H9 (cell line): ENCODE measurements at regions not wholly inside any gene's neighbourhood (a gene's known extent, or its start where the extent isn't known, plus 50 kb on each side); places are given as distances from the start of the nearest gene placed in this dataset.

Experiments
- DNase-seq: peaks from one replicate; pipeline ENCODE4 v3.0.0-alpha.2; 2017
- H2AFZ ChIP-seq: one replicate; pipeline ENCODE4 v1.6.1; 2013; ENCODE audit warnings: mild to moderate bottlenecking, low read length, control low read depth, moderate library complexity
- H2AK5ac ChIP-seq: 2 replicates; pipeline ENCODE4 v1.6.1; 2013; ENCODE audit warnings: low read length, control low read depth, mixed read lengths; ENCODE audit not compliant: insufficient read length
- H2BK120ac ChIP-seq: one replicate; pipeline ENCODE4 v1.6.1; 2013; ENCODE audit warnings: low read depth, mild to moderate bottlenecking, low read length, control low read depth, inconsistent platforms; ENCODE audit not compliant: poor library complexity, severe bottlenecking
- H2BK12ac ChIP-seq: 2 replicates; pipeline ENCODE4 v1.6.1; 2013; ENCODE audit warnings: low read length, control low read depth, mixed read lengths, low read depth; ENCODE audit not compliant: insufficient read length
- H2BK15ac ChIP-seq: 2 replicates; pipeline ENCODE4 v1.6.1; 2013; ENCODE audit warnings: low read depth, low read length, control low read depth
- H2BK20ac ChIP-seq: one replicate; pipeline ENCODE4 v1.6.1; 2013; ENCODE audit warnings: low read depth, mild to moderate bottlenecking, low read length, control low read depth, inconsistent platforms; ENCODE audit not compliant: poor library complexity, severe bottlenecking
- H2BK5ac ChIP-seq: 2 replicates; pipeline ENCODE4 v1.6.1; 2013; ENCODE audit warnings: low read length, control low read depth, mixed read lengths; ENCODE audit not compliant: insufficient read length
- H3K14ac ChIP-seq: 2 replicates; pipeline ENCODE4 v1.6.1; 2013; ENCODE audit warnings: low read length, control low read depth; ENCODE audit not compliant: insufficient read depth
- H3K18ac ChIP-seq: 2 replicates; pipeline ENCODE4 v1.6.1; 2013; ENCODE audit warnings: low read depth, mild to moderate bottlenecking, mixed read lengths, low read length, control low read depth; ENCODE audit not compliant: insufficient read length
- H3K23ac ChIP-seq: 2 replicates; pipeline ENCODE4 v1.6.1; 2013; ENCODE audit warnings: low read length, control low read depth, mixed read lengths, low read depth; ENCODE audit not compliant: insufficient read length
- H3K23me2 ChIP-seq: 2 replicates; pipeline ENCODE4 v1.6.1; 2013; ENCODE audit warnings: low read depth, mild to moderate bottlenecking, mixed read lengths, low read length, control low read depth; ENCODE audit not compliant: insufficient read length, poor library complexity, severe bottlenecking
- H3K27ac ChIP-seq: 2 replicates; pipeline ENCODE4 v1.5.1; 2013; ENCODE audit warnings: low read length, control low read depth, mixed read lengths, low read depth; ENCODE audit not compliant: insufficient read length
- H3K27me3 ChIP-seq: 2 replicates; pipeline ENCODE4 v1.6.1; 2013; ENCODE audit warnings: low read length, control low read depth, inconsistent platforms; ENCODE audit not compliant: insufficient read depth
- H3K4ac ChIP-seq: 2 replicates; pipeline ENCODE4 v1.6.1; 2013; ENCODE audit warnings: low read depth, mild to moderate bottlenecking, control low read depth, inconsistent platforms, low read length, moderate library complexity
- H3K4me1 ChIP-seq: 2 replicates; pipeline ENCODE4 v1.6.1; 2013; ENCODE audit warnings: low read length, control low read depth, inconsistent platforms; ENCODE audit not compliant: insufficient read depth
- H3K4me2 ChIP-seq: 2 replicates; pipeline ENCODE4 v1.6.1; 2013; ENCODE audit warnings: low read length, control low read depth, mixed read lengths; ENCODE audit not compliant: insufficient read length, insufficient read depth
- H3K56ac ChIP-seq: 2 replicates; pipeline ENCODE4 v1.6.1; 2013; ENCODE audit warnings: low read depth, mild to moderate bottlenecking, mixed read lengths, low read length, control low read depth; ENCODE audit not compliant: insufficient read length
- H3K79me1 ChIP-seq: 2 replicates; pipeline ENCODE4 v1.6.1; 2013; ENCODE audit warnings: low read depth, mild to moderate bottlenecking, moderate library complexity, low read length, control low read depth, inconsistent platforms; ENCODE audit not compliant: insufficient read depth, poor library complexity, severe bottlenecking
- H3K79me2 ChIP-seq: 2 replicates; pipeline ENCODE4 v1.6.1; 2013; ENCODE audit warnings: low read length, control low read depth, inconsistent platforms; ENCODE audit not compliant: insufficient read depth
- H3K9ac ChIP-seq: 2 replicates; pipeline ENCODE4 v1.6.1; 2013; ENCODE audit warnings: low read length, control low read depth, mixed read lengths; ENCODE audit not compliant: insufficient read length; ENCODE audit errors: extremely low read depth
- H3K9me3 ChIP-seq: one replicate; pipeline ENCODE4 v1.6.1; 2013; ENCODE audit warnings: low read depth, low read length, inconsistent platforms; ENCODE audit not compliant: control insufficient read depth
- H3T11ph ChIP-seq: one replicate; pipeline ENCODE4 v1.6.1; 2013; ENCODE audit warnings: mild to moderate bottlenecking, low read length, control low read depth, inconsistent platforms
- H4K20me1 ChIP-seq: one replicate; pipeline ENCODE4 v1.6.1; 2013; ENCODE audit not compliant: control insufficient read depth, insufficient read length, insufficient read depth
- H4K5ac ChIP-seq: 2 replicates; pipeline ENCODE4 v1.6.1; 2013; ENCODE audit warnings: low read depth, mild to moderate bottlenecking, mixed read lengths, low read length, control low read depth; ENCODE audit not compliant: insufficient read length
- H4K8ac ChIP-seq: replicated peaks from 2 replicates; pipeline ENCODE4 v1.6.1; 2013; ENCODE audit warnings: low read length, control low read depth, mixed read lengths, low read depth; ENCODE audit not compliant: insufficient read length
- H4K91ac ChIP-seq: 2 replicates; pipeline ENCODE4 v1.6.1; 2013; ENCODE audit warnings: low read depth, mild to moderate bottlenecking, moderate library complexity, mixed read lengths, low read length, control low read depth; ENCODE audit not compliant: insufficient read length
- H3K27ac Mint-ChIP-seq, 3 experiments: 2 replicates in 2 of 3; 3 replicates in 1 of 3; pipeline ENCODE4 v1.8.0; 2020 to 2021; ENCODE audit warnings: mixed read lengths in 3 of 3, mild to moderate bottlenecking in 1 of 3, moderate library complexity in 1 of 3
- H3K27me3 Mint-ChIP-seq: 2 replicates; pipeline ENCODE4 v1.8.0; 2021; ENCODE audit warnings: low read depth, mild to moderate bottlenecking, moderate library complexity, mixed read lengths
- H3K36me3 Mint-ChIP-seq, 3 experiments: 2 replicates in 2 of 3; 3 replicates in 1 of 3; pipeline ENCODE4 v1.8.0; 2020 to 2021; ENCODE audit warnings: low read depth in 3 of 3, mixed read lengths in 3 of 3; ENCODE audit not compliant: insufficient read depth in 1 of 3
- H3K4me1 Mint-ChIP-seq, 2 experiments: 2 replicates each; pipeline ENCODE4 v1.8.0; 2020; ENCODE audit warnings: mixed read lengths in 2 of 2
- H3K4me3 Mint-ChIP-seq, 2 experiments: 2 replicates in 1 of 2; 3 replicates in 1 of 2; pipeline ENCODE4 v1.8.0; 2020 to 2021; ENCODE audit warnings: mild to moderate bottlenecking in 2 of 2, mixed read lengths in 2 of 2, moderate library complexity in 1 of 2
- H3K9me3 Mint-ChIP-seq, 2 experiments: 2 replicates in 1 of 2; 3 replicates in 1 of 2; pipeline ENCODE4 v1.8.0; 2020; ENCODE audit warnings: mild to moderate bottlenecking in 2 of 2, mixed read lengths in 2 of 2, moderate library complexity in 1 of 2
- WGBS: extraction: QIAGEN DNeasy Blood & Tissue Kit; methylation state at CpG from one replicate; pipeline ENCODE4 v1.1.7; 2013; ENCODE audit warnings: missing lambda C conversion rate, low lambda C conversion rate, mixed read lengths; ENCODE audit not compliant: insufficient read length; ENCODE audit errors: extremely low coverage; 5-methylcytosine and 5-hydroxymethylcytosine counted together
- TF ChIP-seq, protein P1 (sequence below): fragments of 200-600 bp; sonication (generic); conservative IDR thresholded peaks from 3 replicates; pipeline ENCODE4 v1.8.0; 2021; ENCODE audit warnings: antibody characterized with exemption, mild to moderate bottlenecking

DNA sequence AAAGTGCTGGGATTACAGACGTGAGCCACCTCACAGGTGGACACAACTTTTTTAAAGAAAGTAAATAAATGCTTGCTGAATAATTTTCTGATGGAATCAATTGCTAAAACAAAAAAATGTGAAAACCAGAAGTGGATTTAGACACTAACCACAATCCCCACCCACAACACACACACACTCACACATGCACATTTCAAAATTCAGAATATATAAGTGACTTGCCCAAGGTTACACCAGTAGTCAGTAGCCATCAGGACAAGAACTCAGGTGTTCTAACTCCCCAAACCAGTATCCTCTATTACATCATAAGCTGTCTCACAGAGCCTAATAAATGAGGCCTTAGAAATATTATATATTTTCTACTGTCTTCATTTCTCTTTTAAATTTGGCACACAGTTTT lies 1923.6 kb upstream of the PIK3C3 start:
- Histone ChIP-seq H2AFZ (no peak overlapping the region), H4K91ac (no peak overlapping the region), H3K18ac (no peak overlapping the region), H3K4ac (no peak overlapping the region), H4K5ac (no peak overlapping the region), H4K8ac (no peak overlapping the region), H3K79me2 (no peaks in the 10 kb centered on the region), H2BK12ac (no peak overlapping the region), H3K9ac (no peak overlapping the region), H3K23ac (no peak overlapping the region), H3K14ac (no peak overlapping the region), H2AK5ac (no peak overlapping the region), H2BK5ac (no peak overlapping the region), H3K9me3 (no peaks in the 10 kb centered on the region), H4K20me1 (no peaks in the 10 kb centered on the region), H3K56ac (no peak overlapping the region), H2BK15ac (no peak overlapping the region), H3T11ph (no peak overlapping the region), H3K79me1 (no peaks in the 10 kb centered on the region), H3K27ac (no peak overlapping the region), H2BK120ac (no peak overlapping the region), H3K27me3 (no peaks in the 10 kb centered on the region), H3K23me2 (no peaks in the 10 kb centered on the region), H3K4me2 (no peak overlapping the region), H3K4me1 (no peaks in the 10 kb centered on the region), H2BK20ac (no peak overlapping the region)
- Mint-ChIP-seq H3K27ac (no peak overlapping the region), H3K36me3 (no peaks in the 10 kb centered on the region; a peak in 1 of 7 replicates), H3K4me3 (no peak overlapping the region), H3K4me1 (0 out of 4 replicates have a peak, but pooled peaks cover 0 to 2% of the 10 kb centered on the region in 2 experiments), H3K27me3 (no peaks in the 10 kb centered on the region), H3K9me3 (peaks cover 0 to 3% of the 10 kb centered on the region in 2 experiments; a peak in 2 of 5 replicates)
- TF ChIP-seq, protein P1, sequence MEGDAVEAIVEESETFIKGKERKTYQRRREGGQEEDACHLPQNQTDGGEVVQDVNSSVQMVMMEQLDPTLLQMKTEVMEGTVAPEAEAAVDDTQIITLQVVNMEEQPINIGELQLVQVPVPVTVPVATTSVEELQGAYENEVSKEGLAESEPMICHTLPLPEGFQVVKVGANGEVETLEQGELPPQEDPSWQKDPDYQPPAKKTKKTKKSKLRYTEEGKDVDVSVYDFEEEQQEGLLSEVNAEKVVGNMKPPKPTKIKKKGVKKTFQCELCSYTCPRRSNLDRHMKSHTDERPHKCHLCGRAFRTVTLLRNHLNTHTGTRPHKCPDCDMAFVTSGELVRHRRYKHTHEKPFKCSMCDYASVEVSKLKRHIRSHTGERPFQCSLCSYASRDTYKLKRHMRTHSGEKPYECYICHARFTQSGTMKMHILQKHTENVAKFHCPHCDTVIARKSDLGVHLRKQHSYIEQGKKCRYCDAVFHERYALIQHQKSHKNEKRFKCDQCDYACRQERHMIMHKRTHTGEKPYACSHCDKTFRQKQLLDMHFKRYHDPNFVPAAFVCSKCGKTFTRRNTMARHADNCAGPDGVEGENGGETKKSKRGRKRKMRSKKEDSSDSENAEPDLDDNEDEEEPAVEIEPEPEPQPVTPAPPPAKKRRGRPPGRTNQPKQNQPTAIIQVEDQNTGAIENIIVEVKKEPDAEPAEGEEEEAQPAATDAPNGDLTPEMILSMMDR, result no peak
- WGBS, result no CpG with 5 or more reads among the region's 1 CpG
- DNase-seq, result no peak
